Activated CD8-positive, alpha-beta memory T cell treated with anti-CD3 and anti-CD28 coated beads for 36 hours (primary cell): ENCODE measurements at regions not wholly inside any gene's neighbourhood (a gene's known extent, or its start where the extent isn't known, plus 50 kb on each side); places are given as distances from the start of the nearest gene placed in this dataset.

Experiments used
- CTCF ChIA-PET: fragments of 350-600 bp; sonication (Branson Sonifier 250); formaldehyde crosslinking; loops from one replicate; lab custom pipeline; 2021; ENCODE audit warnings: antibody characterized with exemption; lab: Charles Lee
- POLR2A ChIA-PET: fragments of 350-600 bp; sonication (Branson Sonifier 250); formaldehyde crosslinking; loops from one replicate; lab custom pipeline; 2021; ENCODE audit warnings: antibody characterized with exemption; lab: Charles Lee

- ChIA-PET POLR2A (no interaction called here), CTCF (no interaction called here)
Measured at GRCh38 chr2:107267086-107267485, 381.1 kb upstream of the ST6GAL2 start.

GRCh38 chr2:107276034-107276433, 390.1 kb upstream of the ST6GAL2 start:
- ChIA-PET POLR2A (no interaction called here), CTCF (no interaction called here)

GRCh38 chr2:107278672-107279071, 392.7 kb upstream of the ST6GAL2 start:
- CTCF ChIA-PET = no interaction called here
- POLR2A ChIA-PET = no interaction called here

GRCh38 chr2:107281637-107282036, 395.7 kb upstream of the ST6GAL2 start:
- ChIA-PET POLR2A (no interaction called here), CTCF (no interaction called here)

- ChIA-PET CTCF (no interaction called here), POLR2A (no interaction called here)
Measured at GRCh38 chr2:107282135-107282534, 396.2 kb upstream of the ST6GAL2 start.

- ChIA-PET CTCF (no interaction called here), POLR2A (no interaction called here)
Measured at GRCh38 chr2:107285621-107286299, 399.8 kb upstream of the ST6GAL2 start.

GRCh38 chr2:107290041-107290440, 404.1 kb upstream of the ST6GAL2 start:
- ChIA-PET POLR2A (no interaction called here), CTCF (no interaction called here)

- POLR2A ChIA-PET = no interaction called here
- CTCF ChIA-PET = no interaction called here
Measured at GRCh38 chr2:107303964-107304363, 418.0 kb upstream of the ST6GAL2 start.

- ChIA-PET CTCF (no interaction called here), POLR2A (no interaction called here)
Measured at GRCh38 chr2:107305966-107306365, 420.0 kb upstream of the ST6GAL2 start.

- ChIA-PET CTCF (no interaction called here), POLR2A (no interaction called here)
Measured at GRCh38 chr2:107306881-107307280, 420.9 kb upstream of the ST6GAL2 start.

GRCh38 chr2:107308835-107309234, 422.9 kb upstream of the ST6GAL2 start:
- CTCF ChIA-PET = no interaction called here
- POLR2A ChIA-PET = no interaction called here

GRCh38 chr2:107312240-107312639, 426.3 kb upstream of the ST6GAL2 start:
- ChIA-PET POLR2A (no interaction called here), CTCF (no interaction called here)

GRCh38 chr2:107313316-107313715, 427.3 kb upstream of the ST6GAL2 start:
- POLR2A ChIA-PET = no interaction called here
- CTCF ChIA-PET = no interaction called here

- ChIA-PET POLR2A (no interaction called here), CTCF (no interaction called here)
Measured at GRCh38 chr2:107320881-107321280, 434.9 kb upstream of the ST6GAL2 start.

GRCh38 chr2:107322416-107322815, 436.4 kb upstream of the ST6GAL2 start:
- POLR2A ChIA-PET = no interaction called here
- CTCF ChIA-PET = no interaction called here

GRCh38 chr2:107323946-107324565, 438.1 kb upstream of the ST6GAL2 start:
- ChIA-PET POLR2A (no interaction called here), CTCF (no interaction called here)

GRCh38 chr2:107325981-107326786, 440.2 kb upstream of the ST6GAL2 start:
- CTCF ChIA-PET = no interaction called here

GRCh38 chr2:107334306-107334705, 448.3 kb upstream of the ST6GAL2 start:
- ChIA-PET POLR2A (no interaction called here), CTCF (no interaction called here)

More at GRCh38 chr2:107325981-107326786, 440.2 kb upstream of the ST6GAL2 start:
- POLR2A ChIA-PET = no interaction called here

- POLR2A ChIA-PET = no interaction called here
- CTCF ChIA-PET = no interaction called here
Measured at GRCh38 chr2:107336526-107336925, 450.6 kb upstream of the ST6GAL2 start.

GRCh38 chr2:107337209-107337898, 451.4 kb upstream of the ST6GAL2 start:
- ChIA-PET CTCF (no interaction called here), POLR2A (no interaction called here)
